Aorta (tissue), 5 donors: ENCODE measurements at regions not wholly inside any gene's neighbourhood (a gene's known extent, or its start where the extent isn't known, plus 50 kb on each side); places are given as distances from the start of the nearest gene placed in this dataset.

Experiments used
- ATAC-seq: fragments of 200-7000 bp; cut with Tn5 transposase; one replicate; pipeline ENCODE4 v1.9.1; 2022; ENCODE audit warnings: moderate library complexity; ENCODE audit not compliant: low FRiP score
- DNase-seq, 2 donors: peaks; one replicate each; pipeline ENCODE4 v3.0.0-alpha.2; 2020
- H3K27ac ChIP-seq, 2 donors: one replicate each; pipeline ENCODE4 v1.5.1; 2013; ENCODE audit warnings: low read length in 2 of 2, mild to moderate bottlenecking in 2 of 2, moderate library complexity in 2 of 2, control low read depth in 1 of 2, inconsistent platforms in 1 of 2, low read depth in 1 of 2
- H3K27me3 ChIP-seq, 2 donors: one replicate each; pipeline ENCODE4 v1.6.1; 2013; ENCODE audit warnings: control low read depth in 1 of 2, low read length in 1 of 2, mild to moderate bottlenecking in 1 of 2, moderate library complexity in 1 of 2; ENCODE audit not compliant: insufficient read depth in 2 of 2, control insufficient read depth in 1 of 2
- H3K36me3 ChIP-seq, 2 donors: one replicate each; pipeline ENCODE4 v1.6.1; 2013; ENCODE audit warnings: control low read depth in 1 of 2, low read length in 1 of 2, mild to moderate bottlenecking in 1 of 2; ENCODE audit not compliant: insufficient read depth in 2 of 2, control insufficient read depth in 1 of 2
- H3K4me1 ChIP-seq, 2 donors: one replicate each; pipeline ENCODE4 v1.6.1; 2013; ENCODE audit warnings: low read length in 2 of 2, control low read depth in 1 of 2, mild to moderate bottlenecking in 1 of 2, moderate library complexity in 1 of 2; ENCODE audit not compliant: insufficient read depth in 2 of 2, control insufficient read depth in 1 of 2
- H3K4me3 ChIP-seq, 2 donors: one replicate each; pipeline ENCODE4 v1.5.1; 2013; ENCODE audit warnings: low read length in 2 of 2, control low read depth in 1 of 2, mild to moderate bottlenecking in 1 of 2
- H3K9me3 ChIP-seq: one replicate; pipeline ENCODE4 v1.6.1; 2013; ENCODE audit warnings: mild to moderate bottlenecking, low read length; ENCODE audit not compliant: control insufficient read depth
- WGBS, 2 donors: extraction: QIAGEN DNeasy Blood & Tissue Kit; methylation state at CpG; one replicate each; pipeline ENCODE4 v1.1.7; 2013; 5-methylcytosine and 5-hydroxymethylcytosine counted together
- intact Hi-C, 2 donors: fragments of 100-400 bp; cut with DNase I; formaldehyde crosslinking; loops; one replicate each; pipeline versions ENCODE4 v1.14.2 to v1.15.0; 2022
- donor health status: healthy with polysubstance abuse.
- donor health status: Bipolar disorder and iron deficiency.
- donor health status: DM: no; HTN: no; CAD: no.
- donor health status: DM: no; HTN: no; CAD: no.
- donor health status: DM: yes; HTN: yes; CAD: no.

GRCh38 chr10:128990986-128991385, 476.1 kb upstream of the MGMT start:
- DNase-seq (peak in 1 of 2 donors; percentile 23), ATAC-seq (no peak)
- H3K36me3 ChIP-seq = no peaks in the 10 kb centered on the region
- peaks cover 2% of the 10 kb centered on the region for H3K9me3 ChIP-seq
- no peaks in the 10 kb centered on the region for H3K27me3 ChIP-seq
- WGBS, 2 donors = 75 to 79% methylated on average over 17 of the region's 17 CpGs
- intact Hi-C loops = no loop called here
- H3K27ac ChIP-seq = no peak overlapping the region
- H3K4me3 ChIP-seq = no peak overlapping the region
- no peaks in the 10 kb centered on the region for H3K4me1 ChIP-seq

- DNase-seq = peak in 1 of 2 donors; percentile 32
- peaks cover 2% of the 10 kb centered on the region for H3K9me3 ChIP-seq
- 72 to 76% methylated on average over 5 of the region's 5 CpGs for WGBS, 2 donors
- no peak overlapping the region for H3K4me3 ChIP-seq
- no peaks in the 10 kb centered on the region for H3K4me1 ChIP-seq
- intact Hi-C loops = no loop called here
- no peak overlapping the region for H3K27ac ChIP-seq
- no peak for ATAC-seq
- no peaks in the 10 kb centered on the region for H3K27me3 ChIP-seq
- H3K36me3 ChIP-seq = no peaks in the 10 kb centered on the region
Measured at GRCh38 chr10:128992770-128993169, 474.3 kb upstream of the MGMT start.

DNA sequence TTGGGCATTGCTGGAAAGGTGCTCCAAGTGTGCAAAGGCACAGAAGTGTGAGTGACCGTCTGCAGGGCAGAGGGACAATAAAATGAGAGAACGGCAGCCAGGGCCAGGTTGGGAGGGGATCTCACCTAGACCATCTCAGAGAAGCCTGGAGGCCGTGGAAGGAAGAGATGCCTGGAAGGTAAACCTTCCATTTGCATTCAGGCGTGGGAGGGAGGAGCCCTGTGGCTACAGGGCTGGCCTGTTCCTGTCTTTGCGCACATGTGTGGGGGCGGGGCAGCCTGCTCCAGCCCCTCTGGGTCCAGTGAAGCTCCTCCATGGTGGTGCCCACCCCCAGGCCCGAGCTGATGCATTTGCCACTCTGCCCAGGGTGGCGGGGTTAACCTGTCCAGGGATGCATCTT, 473.6 kb upstream of the MGMT start:
- WGBS, 2 donors = 89 to 90% methylated on average over 8 of the region's 8 CpGs
- no peak for ATAC-seq
- no peak overlapping the region for H3K4me3 ChIP-seq

DNA sequence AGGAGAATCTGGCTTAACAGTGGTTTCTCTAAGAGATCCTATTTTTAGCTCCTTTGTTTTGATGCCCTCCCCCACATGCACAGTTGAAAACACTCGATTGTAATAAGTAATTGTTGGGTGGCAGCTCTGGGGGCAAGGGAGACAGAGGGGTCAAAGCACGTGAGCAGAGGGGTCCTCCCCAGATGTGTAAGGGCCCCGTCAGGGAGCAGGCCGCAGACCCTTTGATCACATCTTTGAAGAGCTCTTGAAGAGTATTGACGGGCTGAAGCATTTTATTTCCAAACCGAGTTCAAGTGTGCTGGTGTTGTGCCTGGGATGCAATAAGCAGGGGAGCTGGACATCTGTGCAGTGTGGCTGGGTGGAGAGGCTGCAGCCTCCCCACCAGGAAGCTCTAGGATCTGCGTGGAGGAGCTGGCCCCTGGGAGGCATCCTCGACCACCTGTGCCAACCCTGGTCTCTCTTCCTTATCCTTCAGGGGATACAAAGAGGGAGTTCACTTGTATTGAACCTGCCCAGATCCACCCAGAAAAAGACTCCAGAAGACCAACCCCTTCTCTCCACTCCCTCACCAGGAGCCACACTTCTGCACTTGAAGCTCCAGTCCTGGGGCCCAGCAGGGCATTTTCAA, 473.0 kb upstream of the MGMT start:
- no peak for ATAC-seq
- Histone ChIP-seq H3K27ac (no peak overlapping the region), H3K27me3 (no peaks in the 10 kb centered on the region), H3K9me3 (no peaks in the 10 kb centered on the region), H3K4me3 (no peak overlapping the region), H3K4me1 (no peaks in the 10 kb centered on the region), H3K36me3 (no peaks in the 10 kb centered on the region)
- intact Hi-C loops = no loop called here
- peak in 1 of 2 donors; percentile 40 for DNase-seq
- WGBS, 2 donors = 77 to 80% methylated on average over 8 of the region's 8 CpGs

More for the DNA sequence above, 473.6 kb upstream of the MGMT start:
- Histone ChIP-seq H3K9me3 (no peaks in the 10 kb centered on the region), H3K27me3 (no peaks in the 10 kb centered on the region), H3K4me1 (no peaks in the 10 kb centered on the region), H3K36me3 (no peaks in the 10 kb centered on the region), H3K27ac (no peak overlapping the region)
- DNase-seq = peak in 1 of 2 donors; percentile 68
- intact Hi-C loops = no loop called here

DNA sequence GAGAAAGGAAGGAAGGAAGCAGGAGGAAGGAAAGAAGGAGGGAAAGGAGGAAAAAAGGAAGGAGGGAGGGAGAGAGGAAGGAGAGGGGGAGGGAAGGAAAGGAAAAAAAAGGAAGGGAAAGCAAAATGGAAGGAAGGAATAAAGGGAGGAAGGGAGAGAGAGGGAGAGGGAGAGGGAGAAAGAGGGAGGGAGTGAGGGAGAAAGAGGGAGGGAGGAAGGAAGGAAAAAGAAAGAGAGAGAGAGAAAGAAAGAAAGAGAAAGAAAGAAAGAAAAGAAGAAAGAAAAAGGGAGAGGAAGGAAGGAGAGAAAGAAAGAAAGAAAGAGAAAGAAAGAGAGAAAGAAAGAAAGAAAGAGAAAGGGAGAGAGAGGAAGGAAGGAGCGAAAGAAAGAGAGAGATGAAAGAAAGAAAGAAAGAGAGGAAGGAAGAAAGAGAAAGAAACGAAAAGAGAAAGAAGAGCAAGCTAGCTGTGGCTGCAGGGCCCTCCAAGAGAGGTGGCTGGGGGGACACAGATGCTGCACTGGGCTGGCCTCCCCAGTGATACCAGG, 472.4 kb upstream of the MGMT start:
- no peak for ATAC-seq
- Histone ChIP-seq H3K4me3 (no peak overlapping the region), H3K27ac (no peak overlapping the region), H3K27me3 (no peaks in the 10 kb centered on the region), H3K9me3 (no peaks in the 10 kb centered on the region), H3K36me3 (no peaks in the 10 kb centered on the region), H3K4me1 (no peaks in the 10 kb centered on the region)
- 81 to 84% methylated on average over 2 of the region's 2 CpGs for WGBS, 2 donors
- DNase-seq = no peak
- intact Hi-C loops = no loop called here

GRCh38 chr10:128995676-128996075, 471.4 kb upstream of the MGMT start:
- Histone ChIP-seq H3K4me3 (no peak overlapping the region), H3K27me3 (no peaks in the 10 kb centered on the region), H3K27ac (no peak overlapping the region), H3K9me3 (no peaks in the 10 kb centered on the region), H3K36me3 (no peaks in the 10 kb centered on the region), H3K4me1 (no peaks in the 10 kb centered on the region)
- 82 to 89% methylated on average over 2 of the region's 2 CpGs for WGBS, 2 donors
- DNase-seq (no peak), ATAC-seq (no peak)
- intact Hi-C loops = no loop called here

GRCh38 chr10:128996092-128996491, 470.9 kb upstream of the MGMT start:
- Histone ChIP-seq H3K36me3 (no peaks in the 10 kb centered on the region), H3K9me3 (no peaks in the 10 kb centered on the region), H3K4me1 (no peaks in the 10 kb centered on the region), H3K27me3 (no peaks in the 10 kb centered on the region), H3K4me3 (no peak overlapping the region), H3K27ac (no peak overlapping the region)
- peak in 1 of 2 donors; percentile 45 for DNase-seq
- 93 to 96% methylated on average over 8 of the region's 8 CpGs for WGBS, 2 donors
- ATAC-seq = no peak
- intact Hi-C loops = no loop called here

DNA sequence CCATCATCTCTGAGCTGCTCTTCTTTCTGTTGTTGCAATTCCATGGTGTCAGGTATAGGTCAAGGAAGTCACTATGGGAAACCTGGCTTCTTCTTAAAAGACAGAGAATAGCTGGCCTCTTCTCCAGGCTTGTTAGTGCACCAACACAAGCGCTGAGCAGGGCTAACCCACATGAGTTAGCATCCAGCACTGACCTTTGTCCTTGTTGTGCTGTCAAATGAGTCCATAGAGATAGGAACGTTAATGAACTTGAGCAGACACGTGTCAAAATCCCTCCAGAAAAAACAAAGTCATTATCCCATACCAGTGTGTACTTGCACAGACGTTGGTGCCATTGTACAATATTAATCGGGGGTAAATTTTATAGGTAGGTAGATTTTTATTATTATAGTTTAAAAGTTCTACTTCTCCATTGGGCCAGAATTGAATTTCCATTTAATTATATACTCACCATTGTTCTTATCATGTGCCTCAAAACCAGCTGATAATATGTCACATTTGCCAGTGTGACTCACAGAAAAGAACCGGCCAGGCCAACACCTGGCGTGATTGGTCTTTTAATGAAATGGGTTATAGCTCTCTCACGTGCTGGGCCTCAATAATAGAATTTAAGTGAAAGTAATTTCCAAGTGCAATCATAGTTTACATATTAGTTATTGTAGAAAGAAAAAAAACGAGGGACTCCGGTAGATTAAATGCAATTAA, 468.8 kb upstream of the MGMT start:
- H3K4me3 ChIP-seq = no peak overlapping the region
- H3K9me3 ChIP-seq = no peaks in the 10 kb centered on the region
- intact Hi-C loops = no loop called here
- H3K27ac ChIP-seq = no peak overlapping the region
- ATAC-seq = no peak
- DNase-seq = no peak
- WGBS, 2 donors = 90% methylated on average over 10 of the region's 10 CpGs
- H3K27me3 ChIP-seq = no peaks in the 10 kb centered on the region
- no peaks in the 10 kb centered on the region for H3K36me3 ChIP-seq
- H3K4me1 ChIP-seq = no peaks in the 10 kb centered on the region

DNA sequence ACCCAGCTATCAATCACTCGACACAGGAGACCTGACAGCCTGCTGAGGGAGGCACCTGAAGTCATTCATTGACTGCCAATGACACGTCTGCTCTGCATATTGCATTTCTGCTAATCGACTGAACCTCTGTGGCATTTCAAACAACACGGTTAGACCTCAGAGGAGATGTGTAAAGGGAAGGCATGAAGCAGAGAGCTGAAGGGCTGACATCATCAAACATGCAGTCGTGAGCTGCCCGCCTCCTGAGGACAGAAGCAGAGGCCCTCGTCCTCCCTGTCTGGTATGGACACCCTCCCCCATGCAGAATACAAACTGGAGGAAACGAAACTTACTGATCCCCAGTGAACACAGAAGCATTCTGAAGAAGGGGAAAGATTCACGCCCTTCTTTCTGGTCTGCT, 462.6 kb upstream of the MGMT start:
- 55 to 56% methylated on average over 9 of the region's 9 CpGs for WGBS, 2 donors
- Histone ChIP-seq H3K27ac (no peak overlapping the region), H3K4me3 (no peak overlapping the region), H3K4me1 (no peaks in the 10 kb centered on the region), H3K27me3 (no peaks in the 10 kb centered on the region), H3K9me3 (no peaks in the 10 kb centered on the region), H3K36me3 (no peaks in the 10 kb centered on the region)
- intact Hi-C loops = no loop called here
- ATAC-seq (no peak), DNase-seq (no peak)
